Activated naive CD4-positive, alpha-beta T cell treated with anti-CD3 and anti-CD28 coated beads, Interleukin-2, amount 50 U/mL, for 72 hours (primary cell): ENCODE measurements at regions not wholly inside any gene's neighbourhood (a gene's known extent, or its start where the extent isn't known, plus 50 kb on each side); places are given as distances from the start of the nearest gene placed in this dataset.

Experiments used
- ATAC-seq, 2 donors: fragments of 150-1000 bp; cut with Tn5 transposase; 2 replicates each; pipeline ENCODE4 v1.10.0; 2021; ENCODE audit warnings: mild to moderate bottlenecking in 2 of 2, moderate library complexity in 2 of 2
- DNase-seq, 2 donors: peaks; one replicate each; pipeline ENCODE4 v3.0.0; 2021 to 2022; ENCODE audit warnings: low spot score in 2 of 2
- H3K27ac Mint-ChIP-seq, 2 donors: one replicate each; pipeline ENCODE4 v1.8.0; 2022; ENCODE audit warnings: mild to moderate bottlenecking in 2 of 2, mixed read lengths in 2 of 2
- H3K36me3 Mint-ChIP-seq, 2 donors: one replicate each; pipeline ENCODE4 v1.8.0; 2022; ENCODE audit warnings: mixed read lengths in 2 of 2
- H3K9me3 Mint-ChIP-seq, 2 donors: one replicate each; pipeline ENCODE4 v1.8.0; 2022; ENCODE audit warnings: mixed read lengths in 2 of 2

DNA sequence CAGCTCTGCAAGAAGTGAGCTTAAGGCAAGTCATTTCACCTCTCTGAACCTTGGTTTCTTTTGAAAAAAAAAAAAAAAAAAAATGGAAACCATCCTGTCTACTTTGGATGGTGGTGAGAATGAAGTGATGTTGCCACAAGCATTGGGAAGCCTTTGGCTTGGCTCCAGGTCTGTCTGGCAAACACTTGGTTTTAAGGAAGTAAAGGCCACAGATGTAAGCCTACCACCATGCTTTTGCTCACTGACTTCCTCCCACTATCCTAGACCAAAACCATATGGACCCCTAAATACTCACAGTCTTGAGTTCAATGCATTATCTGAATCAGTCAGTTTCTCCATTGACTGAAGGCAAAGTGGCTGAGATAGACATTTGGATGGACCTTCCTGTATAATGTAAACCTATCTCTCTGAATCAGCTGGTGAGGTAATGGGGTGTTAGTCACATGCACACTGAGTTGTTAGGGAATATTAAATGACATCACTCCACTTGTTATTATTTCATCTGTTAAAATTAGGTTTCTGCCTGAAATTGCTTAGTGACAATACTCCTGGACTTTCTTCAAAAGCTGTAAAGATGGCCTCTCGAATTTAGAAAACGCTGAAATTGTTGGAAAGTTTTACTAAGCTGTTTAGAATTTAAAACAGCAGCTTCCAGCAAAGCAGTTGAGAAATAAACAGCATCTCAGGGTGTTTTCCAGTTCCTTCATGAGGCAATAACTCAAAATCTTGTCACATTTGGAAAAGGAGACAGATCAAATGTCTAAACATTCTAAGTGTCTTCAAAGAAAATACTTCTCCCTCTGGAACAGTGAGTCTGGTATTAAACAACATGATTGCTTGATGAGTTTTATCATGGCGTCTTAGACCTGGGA, 833.5 kb downstream of the DHX35 start:
- Mint-ChIP-seq H3K9me3 (peaks cover 3 to 6% of the 10 kb centered on the region in 2 donors), H3K27ac (no peak overlapping the region), H3K36me3 (no peaks in the 10 kb centered on the region)
- DNase-seq = no peak
- ATAC-seq = no peak

DNA sequence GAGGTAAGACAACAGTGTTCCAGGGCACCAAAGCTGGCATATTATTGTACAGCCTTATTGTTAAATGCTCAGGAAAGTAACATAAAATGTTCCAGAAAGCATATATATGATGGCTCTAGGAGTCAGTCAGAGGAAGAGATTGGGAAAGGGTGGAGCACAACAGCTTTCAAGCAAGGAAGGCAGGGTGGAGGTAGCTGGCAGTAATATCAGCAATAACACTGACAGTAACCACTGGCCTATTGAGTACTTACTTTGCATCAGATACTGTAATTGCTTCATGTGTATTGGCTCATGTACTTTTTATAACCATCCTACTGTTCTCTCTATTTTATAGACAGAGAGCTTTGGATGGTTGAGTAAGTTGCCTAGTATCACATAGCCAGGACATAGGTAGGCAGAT, 830.2 kb downstream of the DHX35 start:
- Mint-ChIP-seq H3K27ac (no peak overlapping the region), H3K9me3 (peaks cover 4 to 6% of the 10 kb centered on the region in 2 donors), H3K36me3 (no peaks in the 10 kb centered on the region)
- ATAC-seq (no peak), DNase-seq (no peak)

GRCh38 chr20:39789411-39789810, 827.3 kb downstream of the DHX35 start:
- H3K27ac Mint-ChIP-seq = no peak overlapping the region
- H3K9me3 Mint-ChIP-seq = peaks cover 4 to 14% of the 10 kb centered on the region in 2 donors
- no peak for DNase-seq
- H3K36me3 Mint-ChIP-seq = no peaks in the 10 kb centered on the region
- no peak for ATAC-seq

DNA sequence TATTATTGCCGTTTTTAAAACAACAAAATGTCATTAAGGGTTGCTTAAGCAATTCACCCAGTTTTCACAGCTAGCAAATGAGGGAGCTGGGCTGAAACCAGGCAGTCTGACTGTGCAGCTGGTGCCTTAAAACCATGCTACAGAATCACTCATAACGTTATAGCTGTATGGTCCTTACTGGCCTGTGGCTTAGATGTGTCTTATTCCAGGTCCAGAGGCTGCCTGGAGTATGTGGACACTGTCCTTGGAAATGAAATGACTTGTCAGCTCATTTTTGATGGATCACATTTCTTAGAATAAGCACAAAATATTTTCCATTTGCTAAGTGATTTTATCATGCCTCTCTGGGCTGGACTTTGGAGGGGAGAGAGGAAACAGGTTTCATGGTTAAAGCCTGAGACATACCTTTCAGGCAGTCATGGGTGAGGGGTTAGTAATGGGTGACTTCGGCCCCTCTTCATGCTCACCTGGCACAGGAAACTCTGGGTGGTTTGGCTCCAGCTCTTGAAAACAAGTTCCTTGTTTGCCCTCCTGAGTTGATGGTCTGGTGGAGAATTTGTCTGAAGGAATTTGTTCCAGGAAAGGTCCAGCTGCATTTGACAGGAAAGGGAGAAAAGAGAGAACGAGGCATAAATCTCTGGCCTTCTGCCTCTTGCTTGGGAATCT, 823.2 kb downstream of the DHX35 start:
- no peak for ATAC-seq
- no peak for DNase-seq
- no peaks in the 10 kb centered on the region for H3K36me3 Mint-ChIP-seq
- H3K9me3 Mint-ChIP-seq = peaks cover 8 to 19% of the 10 kb centered on the region in 2 donors
- H3K27ac Mint-ChIP-seq = no peak overlapping the region

GRCh38 chr20:39784693-39785092, 822.5 kb downstream of the DHX35 start:
- no peak for ATAC-seq
- Mint-ChIP-seq H3K36me3 (no peaks in the 10 kb centered on the region), H3K27ac (no peak overlapping the region), H3K9me3 (peaks cover 8 to 19% of the 10 kb centered on the region in 2 donors)
- no peak for DNase-seq

DNA sequence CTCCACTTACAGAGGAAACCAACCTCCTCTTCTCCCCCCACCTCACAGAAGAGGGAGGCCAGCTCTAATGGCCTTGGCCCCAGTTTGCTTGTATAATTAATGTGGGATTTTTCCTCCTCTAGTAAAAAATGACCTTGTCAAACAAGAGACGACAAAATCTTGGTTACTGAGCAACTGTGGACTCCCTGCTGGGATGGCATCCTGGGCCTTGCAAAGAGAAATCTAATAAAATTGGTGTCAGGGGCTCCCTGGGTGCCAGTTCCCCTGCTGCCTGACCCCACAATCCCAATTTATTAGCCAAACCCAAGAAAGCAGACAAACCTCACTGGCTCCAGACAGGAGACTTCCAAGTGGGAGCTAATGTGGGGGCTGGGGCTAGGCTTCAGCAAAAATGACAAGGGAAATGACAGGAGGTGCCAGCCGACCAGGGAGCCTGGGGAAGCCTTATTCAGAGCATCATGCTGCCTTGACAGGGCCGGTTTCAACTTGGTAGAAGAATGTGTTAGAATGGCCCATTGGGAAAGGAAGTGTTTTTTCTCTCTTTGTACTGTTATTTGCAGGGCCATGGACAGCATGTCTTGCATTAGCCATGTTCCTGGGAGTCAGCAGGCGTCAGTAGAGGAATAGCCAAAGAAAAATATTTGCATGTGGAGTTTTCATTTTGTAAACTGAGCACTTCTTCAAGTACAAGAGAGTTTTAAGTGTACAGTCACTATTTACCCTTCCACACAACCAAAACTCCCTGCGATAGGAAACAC, 816.9 kb downstream of the DHX35 start:
- peaks cover 4 to 11% of the 10 kb centered on the region in 2 donors for H3K9me3 Mint-ChIP-seq
- no peak for ATAC-seq

GRCh38 chr20:39778431-39778830, 816.3 kb downstream of the DHX35 start:
- ATAC-seq = no peak
- Mint-ChIP-seq H3K27ac (no peak overlapping the region), H3K36me3 (no peaks in the 10 kb centered on the region), H3K9me3 (peaks cover 2 to 10% of the 10 kb centered on the region in 2 donors)
- DNase-seq = no peak

More for the DNA sequence above, 816.9 kb downstream of the DHX35 start:
- H3K27ac Mint-ChIP-seq = no peak overlapping the region
- no peaks in the 10 kb centered on the region for H3K36me3 Mint-ChIP-seq
- DNase-seq = no peak

GRCh38 chr20:39777610-39778009, 815.5 kb downstream of the DHX35 start:
- Mint-ChIP-seq H3K9me3 (peaks cover 0 to 2% of the 10 kb centered on the region in 2 donors), H3K27ac (no peak overlapping the region), H3K36me3 (no peaks in the 10 kb centered on the region)
- ATAC-seq (no peak), DNase-seq (no peak)

DNA sequence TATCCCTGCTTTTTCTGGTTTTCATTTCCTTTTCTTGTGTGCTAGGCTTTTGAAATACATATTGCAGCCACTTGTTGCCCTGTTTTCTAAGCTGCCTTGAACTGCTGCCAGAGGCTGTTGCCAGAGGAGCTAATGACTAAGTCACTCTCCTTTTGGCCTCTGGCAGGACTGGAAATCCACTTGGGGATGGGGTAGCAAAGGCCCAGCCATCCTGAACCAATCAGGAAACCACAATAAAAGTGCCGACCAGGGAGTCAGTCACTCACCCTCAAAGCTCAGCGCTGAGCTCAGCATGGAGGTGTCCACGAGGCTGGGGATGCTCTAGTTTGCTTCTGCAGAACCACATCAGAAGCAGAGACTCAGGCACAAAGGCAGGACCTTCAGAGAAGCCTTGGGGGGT, 813.0 kb downstream of the DHX35 start:
- no peak overlapping the region for H3K27ac Mint-ChIP-seq

DNA sequence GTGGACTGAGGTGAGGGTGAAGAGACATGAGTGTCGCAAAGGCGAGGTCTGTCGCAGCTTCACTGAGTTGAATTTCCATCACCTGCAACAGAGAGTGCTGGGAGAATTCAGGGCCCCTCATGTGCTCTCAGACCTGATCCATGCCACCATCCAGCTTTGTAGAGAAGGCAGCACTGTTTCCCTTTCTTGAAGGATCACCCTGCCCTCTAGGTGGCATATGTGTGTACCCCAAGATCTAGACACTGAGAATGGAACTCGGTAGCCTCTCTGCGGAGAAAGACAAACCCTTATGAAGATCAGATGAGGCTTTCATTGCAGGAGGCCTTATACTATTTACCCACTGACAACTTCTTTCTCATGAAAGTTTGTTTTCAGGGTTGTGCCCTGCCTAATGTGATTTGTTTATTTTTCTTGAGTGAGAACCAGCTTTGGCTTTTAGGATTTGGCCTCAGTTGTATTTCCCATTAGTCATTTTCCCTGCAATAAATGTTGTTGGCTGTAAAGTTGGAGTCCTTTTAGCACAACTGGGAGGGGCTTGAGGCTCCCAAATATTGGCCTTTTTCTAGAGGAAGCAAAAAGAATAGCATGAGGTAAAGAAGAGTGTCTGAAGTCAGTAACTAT, 811.3 kb downstream of the DHX35 start:
- DNase-seq (no peak), ATAC-seq (no peak)
- H3K27ac Mint-ChIP-seq = no peak overlapping the region
- peaks cover 0 to 6% of the 10 kb centered on the region in 2 donors for H3K36me3 Mint-ChIP-seq
- peaks cover 9 to 13% of the 10 kb centered on the region in 2 donors for H3K9me3 Mint-ChIP-seq

More for the DNA sequence above, 813.0 kb downstream of the DHX35 start:
- DNase-seq = no peak
- Mint-ChIP-seq H3K9me3 (peaks cover 7 to 13% of the 10 kb centered on the region in 2 donors), H3K36me3 (peaks cover 0 to 6% of the 10 kb centered on the region in 2 donors)
- ATAC-seq = no peak

GRCh38 chr20:39767352-39767751, 805.2 kb downstream of the DHX35 start:
- peaks cover 11 to 13% of the 10 kb centered on the region in 2 donors for H3K9me3 Mint-ChIP-seq
- no peak overlapping the region for H3K27ac Mint-ChIP-seq
- peaks cover 0 to 6% of the 10 kb centered on the region in 2 donors for H3K36me3 Mint-ChIP-seq
- ATAC-seq = no peak
- DNase-seq = no peak

GRCh38 chr20:39766333-39766732, 804.2 kb downstream of the DHX35 start:
- peaks cover 8 to 9% of the 10 kb centered on the region in 2 donors for H3K9me3 Mint-ChIP-seq
- H3K36me3 Mint-ChIP-seq = peaks cover 0 to 4% of the 10 kb centered on the region in 2 donors
- DNase-seq (no peak), ATAC-seq (no peak)
- H3K27ac Mint-ChIP-seq = no peak overlapping the region

- Mint-ChIP-seq H3K36me3 (no peaks in the 10 kb centered on the region), H3K27ac (no peak overlapping the region), H3K9me3 (peaks cover 0 to 3% of the 10 kb centered on the region in 2 donors)
- ATAC-seq (no peak), DNase-seq (no peak)
These were observed 800.6 kb downstream of the DHX35 start for GRCh38 chr20:39762716-39763115.

GRCh38 chr20:39758876-39759275, 796.7 kb downstream of the DHX35 start:
- peaks cover 0 to 3% of the 10 kb centered on the region in 2 donors for H3K9me3 Mint-ChIP-seq
- ATAC-seq (no peak), DNase-seq (no peak)
- no peak overlapping the region for H3K27ac Mint-ChIP-seq
- no peaks in the 10 kb centered on the region for H3K36me3 Mint-ChIP-seq

DNA sequence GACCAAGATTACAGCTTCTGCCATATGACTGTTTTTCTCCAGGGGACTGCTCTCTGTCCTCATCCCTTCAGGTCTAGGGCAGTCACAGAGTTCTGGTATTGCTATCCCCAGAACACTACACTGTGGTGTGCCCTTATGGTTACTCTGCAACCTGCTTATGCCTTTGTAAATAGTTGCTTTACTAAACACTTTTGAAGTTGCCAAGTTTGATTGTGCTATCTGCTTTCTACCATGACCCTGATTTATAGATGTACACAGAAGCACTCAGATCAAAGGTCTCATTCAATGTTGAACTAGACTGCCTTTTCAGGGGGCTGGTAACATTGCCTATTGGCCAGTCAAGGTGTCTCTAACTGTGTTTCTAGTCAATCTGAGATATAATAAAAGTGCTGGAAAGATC, 794.7 kb downstream of the DHX35 start:
- DNase-seq (no peak), ATAC-seq (no peak)
- no peaks in the 10 kb centered on the region for H3K36me3 Mint-ChIP-seq
- H3K9me3 Mint-ChIP-seq = peaks cover 8 to 9% of the 10 kb centered on the region in 2 donors
- H3K27ac Mint-ChIP-seq = no peak overlapping the region

DNA sequence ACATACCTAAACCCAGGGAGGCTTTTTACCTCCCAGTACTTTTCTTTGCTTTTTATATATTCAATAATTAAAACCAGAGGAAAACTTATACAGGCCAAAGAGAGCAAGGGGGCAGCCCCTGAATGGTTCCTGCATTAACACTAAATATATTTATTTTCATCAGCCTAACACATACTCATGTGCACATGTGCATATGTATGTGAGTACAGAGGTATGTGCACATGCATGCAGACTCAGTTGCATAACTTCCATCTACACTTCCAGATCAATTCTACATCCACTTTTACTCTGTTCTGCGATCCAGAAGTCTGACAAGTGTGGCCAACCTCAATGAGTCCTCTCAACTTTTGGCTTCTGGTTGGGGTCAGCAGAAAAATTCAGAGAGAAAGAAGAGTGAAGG, 794.2 kb downstream of the DHX35 start:
- no peak for ATAC-seq
- peaks cover 11 to 13% of the 10 kb centered on the region in 2 donors for H3K9me3 Mint-ChIP-seq
- no peak overlapping the region for H3K27ac Mint-ChIP-seq
- no peak for DNase-seq
- peaks cover 0 to 5% of the 10 kb centered on the region in 2 donors for H3K36me3 Mint-ChIP-seq
